GM23338 (cell line): ENCODE measurements at regions not wholly inside any gene's neighbourhood (a gene's known extent, or its start where the extent isn't known, plus 50 kb on each side); places are given as distances from the start of the nearest gene placed in this dataset.

Source experiments
- ATAC-seq: fragments of 200-7000 bp; cut with Tn5 transposase; 3 replicates; pipeline ENCODE4 v1.9.1; 2020
- DNase-seq: peaks from one replicate; pipeline ENCODE4 v3.0.0-alpha.2; 2015; ENCODE audit warnings: low spot score
- H2AFZ ChIP-seq: fragments of 200-600 bp; sonication (generic); 2 replicates; pipeline ENCODE4 v1.8.0; 2016; ENCODE audit warnings: antibody characterized with exemption, mild to moderate bottlenecking, moderate library complexity
- H3F3A ChIP-seq: fragments of 200-600 bp; sonication (generic); replicated peaks from 2 replicates; pipeline ENCODE4 v1.8.0; 2017; ENCODE audit warnings: antibody characterized with exemption, mixed run types, low read depth
- H3K27ac ChIP-seq: fragments of 200-600 bp; sonication (generic); 2 replicates; pipeline ENCODE4 v1.6.1; 2016; ENCODE audit warnings: low read depth
- H3K27me3 ChIP-seq: fragments of 200-600 bp; sonication (generic); 2 replicates; pipeline ENCODE4 v1.8.0; 2016; ENCODE audit warnings: mild to moderate bottlenecking, mixed run types, moderate library complexity; ENCODE audit not compliant: insufficient read depth
- H3K36me3 ChIP-seq: fragments of 200-600 bp; sonication (generic); 2 replicates; pipeline ENCODE4 v1.8.0; 2016; ENCODE audit warnings: mild to moderate bottlenecking; ENCODE audit not compliant: insufficient read depth
- H3K4me1 ChIP-seq: fragments of 200-600 bp; sonication (generic); 2 replicates; pipeline ENCODE4 v1.8.0; 2016; ENCODE audit warnings: mild to moderate bottlenecking, moderate library complexity; ENCODE audit not compliant: insufficient read depth
- H3K4me2 ChIP-seq: fragments of 200-600 bp; sonication (generic); 2 replicates; pipeline ENCODE4 v1.7.1; 2017; ENCODE audit warnings: mixed run types
- H3K4me3 ChIP-seq: fragments of 200-600 bp; sonication (generic); 2 replicates; pipeline ENCODE4 v1.6.1; 2016; ENCODE audit warnings: mixed run types
- H3K79me2 ChIP-seq: fragments of 200-600 bp; sonication (generic); replicated peaks from 2 replicates; pipeline ENCODE4 v1.8.0; 2017; ENCODE audit warnings: mild to moderate bottlenecking; ENCODE audit not compliant: insufficient read depth
- H3K9me2 ChIP-seq: fragments of 200-600 bp; sonication (generic); 2 replicates; pipeline ENCODE4 v1.8.0; 2017; ENCODE audit not compliant: insufficient read depth
- H4K20me1 ChIP-seq: fragments of 200-600 bp; sonication (generic); replicated peaks from 2 replicates; pipeline ENCODE4 v1.8.0; 2017; ENCODE audit warnings: mild to moderate bottlenecking; ENCODE audit not compliant: insufficient read depth
- H3K27ac Mint-ChIP-seq: 2 replicates; pipeline ENCODE4 v1.8.0; 2020; ENCODE audit warnings: inconsistent platforms, mild to moderate bottlenecking, moderate library complexity, mixed read lengths
- H3K27me3 Mint-ChIP-seq: 3 replicates; pipeline ENCODE4 v1.8.0; 2022; ENCODE audit warnings: low read depth, mild to moderate bottlenecking, moderate library complexity, mixed read lengths, inconsistent platforms; ENCODE audit not compliant: insufficient read depth, poor library complexity
- H3K36me3 Mint-ChIP-seq: 3 replicates; pipeline ENCODE4 v1.8.0; 2021; ENCODE audit warnings: low read depth, mild to moderate bottlenecking, inconsistent platforms, moderate library complexity, mixed read lengths
- H3K4me1 Mint-ChIP-seq: 3 replicates; pipeline ENCODE4 v1.8.0; 2020; ENCODE audit warnings: mild to moderate bottlenecking, inconsistent platforms, mixed read lengths
- H3K4me3 Mint-ChIP-seq: 3 replicates; pipeline ENCODE4 v1.8.0; 2021; ENCODE audit warnings: moderate library complexity, mild to moderate bottlenecking, inconsistent platforms, mixed read lengths
- H3K9me3 Mint-ChIP-seq: 3 replicates; pipeline ENCODE4 v1.8.0; 2020; ENCODE audit warnings: moderate library complexity, mild to moderate bottlenecking, inconsistent platforms, mixed read lengths
- CTCF ChIP-seq, 2 experiments: fragments of 200-600 bp in 1 of 2; sonication (generic) in 1 of 2; conservative IDR thresholded peaks; 2 replicates each; pipeline versions ENCODE4 v1.5.1 to v1.6.1; 2016 to 2017; ENCODE audit warnings: antibody characterized with exemption in 2 of 2, low read depth in 2 of 2, mild to moderate bottlenecking in 2 of 2, moderate library complexity in 1 of 2
- JUNB ChIP-seq: IDR thresholded peaks from one replicate; pipeline ENCODE4 v1.6.1; 2016; ENCODE audit warnings: antibody characterized with exemption; ENCODE audit not compliant: unreplicated experiment
- POLR2AphosphoS5 ChIP-seq: IDR thresholded peaks from 2 replicates; pipeline ENCODE4 v1.6.1; 2016; ENCODE audit warnings: antibody characterized with exemption, low read depth
- ZNF462 ChIP-seq: fragments of 250-450 bp; sonication (Bioruptor Pico); IDR thresholded peaks from 2 replicates; pipeline ENCODE4 v1.5.0; 2020; ENCODE audit warnings: mild to moderate bottlenecking, moderate library complexity
- TF ChIP-seq, protein P1 (sequence below): IDR thresholded peaks from 2 replicates; pipeline ENCODE4 v1.6.1; 2016; ENCODE audit warnings: antibody characterized with exemption

- peak; percentile 90 for DNase-seq
- Histone ChIP-seq H3K4me3 (peak overlapping the region; percentile 50), H3K4me2 (peak overlapping the region; percentile 73), H3K4me1 (peaks cover 25% of the 10 kb centered on the region), H3K9me2 (no peaks in the 10 kb centered on the region), H3K27ac (no peak overlapping the region), H3F3A (no peaks in the 10 kb centered on the region), H3K27me3 (no peaks in the 10 kb centered on the region), H3K79me2 (no peaks in the 10 kb centered on the region), H4K20me1 (no peaks in the 10 kb centered on the region), H3K36me3 (no peaks in the 10 kb centered on the region), H2AFZ (peak overlapping the region; percentile 28)
- peaks cover 39% of the 10 kb centered on the region for H3K4me1 Mint-ChIP-seq
- 0 out of 2 replicates have a peak, but pooled peaks have one; percentile 5 for TF ChIP-seq ZNF462 (CRISPR knock-in tag)
- peak; percentile 77 to 78 for TF ChIP-seq CTCF (conservative IDR thresholded peaks at IDR 0.05; ENCODE audit: low read depth in 2 of 2)
- no peak for TF ChIP-seq JUNB
- no peak for TF ChIP-seq POLR2AphosphoS5
- TF ChIP-seq, protein P1, sequence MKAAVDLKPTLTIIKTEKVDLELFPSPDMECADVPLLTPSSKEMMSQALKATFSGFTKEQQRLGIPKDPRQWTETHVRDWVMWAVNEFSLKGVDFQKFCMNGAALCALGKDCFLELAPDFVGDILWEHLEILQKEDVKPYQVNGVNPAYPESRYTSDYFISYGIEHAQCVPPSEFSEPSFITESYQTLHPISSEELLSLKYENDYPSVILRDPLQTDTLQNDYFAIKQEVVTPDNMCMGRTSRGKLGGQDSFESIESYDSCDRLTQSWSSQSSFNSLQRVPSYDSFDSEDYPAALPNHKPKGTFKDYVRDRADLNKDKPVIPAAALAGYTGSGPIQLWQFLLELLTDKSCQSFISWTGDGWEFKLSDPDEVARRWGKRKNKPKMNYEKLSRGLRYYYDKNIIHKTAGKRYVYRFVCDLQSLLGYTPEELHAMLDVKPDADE, result no peak
- peak; percentile 92 for ATAC-seq
- H3K4me3 Mint-ChIP-seq, result peak overlapping the region; percentile 74
- H3K27ac Mint-ChIP-seq, result peak overlapping the region; percentile 25; the same call in 1 of the 2 replicates
- H3K36me3 Mint-ChIP-seq, result no peaks in the 10 kb centered on the region
- H3K9me3 Mint-ChIP-seq, result no peaks in the 10 kb centered on the region; the same call in 2 of the 3 replicates
- peaks cover 8% of the 10 kb centered on the region for H3K27me3 Mint-ChIP-seq
Measured at GRCh38 chr6:137415127-137415833, 78.9 kb downstream of the OLIG3 start.
